ENCODE measurements at regions not wholly inside any gene's neighbourhood (a gene's known extent, or its start where the extent isn't known, plus 50 kb on each side); places are given as distances from the start of the nearest gene placed in this dataset.

DNA sequence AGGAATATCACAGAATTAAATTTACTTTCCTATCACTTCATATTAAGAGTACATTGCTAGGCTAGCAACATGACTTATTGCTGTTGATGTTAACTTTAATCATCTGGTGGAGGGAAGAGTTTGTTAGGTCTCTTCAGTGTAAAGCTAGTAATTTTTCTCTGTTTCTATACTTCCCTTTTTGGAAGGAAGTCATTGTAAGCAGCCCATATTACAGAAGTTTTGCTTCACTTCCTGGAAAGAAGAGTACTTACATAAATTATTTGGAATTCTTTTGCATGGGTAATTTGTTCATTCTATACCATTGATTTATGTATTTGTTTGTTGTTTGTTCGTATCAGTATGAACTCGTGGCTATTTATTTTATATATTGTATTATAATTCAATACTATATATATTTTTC lies 405.2 kb downstream of the RFPL4B start:
- TF ChIP-seq, protein P1, sequence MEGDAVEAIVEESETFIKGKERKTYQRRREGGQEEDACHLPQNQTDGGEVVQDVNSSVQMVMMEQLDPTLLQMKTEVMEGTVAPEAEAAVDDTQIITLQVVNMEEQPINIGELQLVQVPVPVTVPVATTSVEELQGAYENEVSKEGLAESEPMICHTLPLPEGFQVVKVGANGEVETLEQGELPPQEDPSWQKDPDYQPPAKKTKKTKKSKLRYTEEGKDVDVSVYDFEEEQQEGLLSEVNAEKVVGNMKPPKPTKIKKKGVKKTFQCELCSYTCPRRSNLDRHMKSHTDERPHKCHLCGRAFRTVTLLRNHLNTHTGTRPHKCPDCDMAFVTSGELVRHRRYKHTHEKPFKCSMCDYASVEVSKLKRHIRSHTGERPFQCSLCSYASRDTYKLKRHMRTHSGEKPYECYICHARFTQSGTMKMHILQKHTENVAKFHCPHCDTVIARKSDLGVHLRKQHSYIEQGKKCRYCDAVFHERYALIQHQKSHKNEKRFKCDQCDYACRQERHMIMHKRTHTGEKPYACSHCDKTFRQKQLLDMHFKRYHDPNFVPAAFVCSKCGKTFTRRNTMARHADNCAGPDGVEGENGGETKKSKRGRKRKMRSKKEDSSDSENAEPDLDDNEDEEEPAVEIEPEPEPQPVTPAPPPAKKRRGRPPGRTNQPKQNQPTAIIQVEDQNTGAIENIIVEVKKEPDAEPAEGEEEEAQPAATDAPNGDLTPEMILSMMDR (IDR thresholded peaks at IDR 0.05; ENCODE audit: low read length), result no peak
- no peak for TF ChIP-seq EZH2 (IDR thresholded peaks at IDR 0.05; ENCODE audit: borderline replicate concordance, low read length)
